Glutamatergic neuron (in vitro differentiated cells): ENCODE measurements at regions not wholly inside any gene's neighbourhood (a gene's known extent, or its start where the extent isn't known, plus 50 kb on each side); places are given as distances from the start of the nearest gene placed in this dataset.

Experiments used
- DNase-seq: peaks from one replicate; pipeline ENCODE4 v3.0.0; 2022
- H3K27ac Mint-ChIP-seq: one replicate; pipeline ENCODE4 v1.8.0; 2020; ENCODE audit warnings: mild to moderate bottlenecking, mixed read lengths, inconsistent platforms; ENCODE audit not compliant: unreplicated experiment
- H3K27me3 Mint-ChIP-seq: one replicate; pipeline ENCODE4 v1.8.0; 2020; ENCODE audit warnings: mild to moderate bottlenecking, moderate library complexity, mixed read lengths, inconsistent platforms; ENCODE audit not compliant: unreplicated experiment
- H3K36me3 Mint-ChIP-seq: one replicate; pipeline ENCODE4 v1.8.0; 2020; ENCODE audit warnings: mild to moderate bottlenecking, mixed read lengths, inconsistent platforms; ENCODE audit not compliant: unreplicated experiment
- H3K4me1 Mint-ChIP-seq: one replicate; pipeline ENCODE4 v1.8.0; 2020; ENCODE audit warnings: mild to moderate bottlenecking, low read depth, mixed read lengths, inconsistent platforms; ENCODE audit not compliant: unreplicated experiment
- H3K4me3 Mint-ChIP-seq: one replicate; pipeline ENCODE4 v1.8.0; 2020; ENCODE audit warnings: mild to moderate bottlenecking, mixed read lengths, inconsistent platforms; ENCODE audit not compliant: unreplicated experiment
- H3K9me3 Mint-ChIP-seq: one replicate; pipeline ENCODE4 v1.8.0; 2020; ENCODE audit warnings: mild to moderate bottlenecking, moderate library complexity, mixed read lengths, inconsistent platforms; ENCODE audit not compliant: unreplicated experiment
- CTCF ChIP-seq: fragments of 200-600 bp; sonication (generic); IDR thresholded peaks from one replicate; pipeline ENCODE4 v1.5.0; 2021; ENCODE audit not compliant: partially characterized antibody, unreplicated experiment

GRCh38 chr6:87784051-87784450 is 82.0 kb upstream of the AKIRIN2 start:
- Mint-ChIP-seq H3K36me3 (peaks cover 4% of the 10 kb centered on the region), H3K27ac (no peak overlapping the region), H3K9me3 (no peaks in the 10 kb centered on the region), H3K4me3 (no peak overlapping the region), H3K27me3 (peaks cover 2% of the 10 kb centered on the region), H3K4me1 (no peaks in the 10 kb centered on the region)
- DNase-seq: no peak
- TF ChIP-seq CTCF: no peak

- Mint-ChIP-seq H3K4me3 (no peak overlapping the region), H3K9me3 (no peaks in the 10 kb centered on the region), H3K27ac (no peak overlapping the region), H3K27me3 (peaks cover 2% of the 10 kb centered on the region), H3K36me3 (peaks cover under 1% of the 10 kb centered on the region), H3K4me1 (no peaks in the 10 kb centered on the region)
- TF ChIP-seq CTCF: no peak
- no peak for DNase-seq
Observed at GRCh38 chr6:87779542-87779941, 77.5 kb upstream of the AKIRIN2 start.

GRCh38 chr6:87772597-87773530 is 70.8 kb upstream of the AKIRIN2 start:
- Mint-ChIP-seq H3K27me3 (no peaks in the 10 kb centered on the region), H3K4me1 (peaks cover 2% of the 10 kb centered on the region), H3K27ac (no peak overlapping the region), H3K4me3 (no peak overlapping the region), H3K9me3 (no peaks in the 10 kb centered on the region), H3K36me3 (no peaks in the 10 kb centered on the region)
- no peak for DNase-seq
- no peak for TF ChIP-seq CTCF

- Mint-ChIP-seq H3K4me3 (no peak overlapping the region), H3K9me3 (no peaks in the 10 kb centered on the region), H3K27ac (no peak overlapping the region), H3K27me3 (peaks cover 2% of the 10 kb centered on the region), H3K36me3 (no peaks in the 10 kb centered on the region), H3K4me1 (no peaks in the 10 kb centered on the region)
- DNase-seq: no peak
- TF ChIP-seq CTCF: no peak
Observed at GRCh38 chr6:87767478-87767877, 65.4 kb upstream of the AKIRIN2 start.

- Mint-ChIP-seq H3K27me3 (peaks cover 2% of the 10 kb centered on the region), H3K9me3 (no peaks in the 10 kb centered on the region), H3K36me3 (no peaks in the 10 kb centered on the region), H3K4me3 (no peak overlapping the region), H3K27ac (no peak overlapping the region), H3K4me1 (no peaks in the 10 kb centered on the region)
- DNase-seq: no peak
- no peak for TF ChIP-seq CTCF
Observed at GRCh38 chr6:87766211-87766610, 64.2 kb upstream of the AKIRIN2 start.
